NCI-H1417 (cell line): ENCODE measurements at regions not wholly inside any gene's neighbourhood (a gene's known extent, or its start where the extent isn't known, plus 50 kb on each side); places are given as distances from the start of the nearest gene placed in this dataset.
"Not testable (repeated sequence)": the region's sequence is repeated elsewhere in the genome, so short reads cannot be mapped to it uniquely, and the experiment has no call there.

ENCODE experiments used
- DNase-seq, 3 experiments: peaks; one replicate each; lab custom pipeline; 2025; lab: John Stamatoyannopoulos, UW

DNA sequence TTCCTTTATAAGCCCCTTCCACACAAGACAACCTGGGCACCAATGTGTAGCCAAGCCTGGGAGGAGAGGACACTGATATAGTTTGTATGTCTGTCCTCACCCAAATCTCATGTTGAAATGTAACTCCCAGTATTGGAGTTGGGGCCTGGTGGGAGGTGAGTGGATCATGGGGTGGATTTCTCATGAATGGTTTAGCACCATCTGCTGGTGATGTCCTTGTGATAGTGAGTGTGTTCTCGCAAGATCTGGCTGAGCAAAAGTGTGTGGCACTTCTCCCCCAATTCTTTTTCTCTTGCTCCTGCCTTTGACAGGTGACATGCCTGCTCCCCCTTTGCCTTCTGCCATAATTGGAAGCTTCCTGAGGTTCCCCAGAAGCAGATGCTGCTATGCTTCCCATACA is 135.8 kb downstream of the USP31 start:
- DNase-seq, result peak in 1 of 3 experiments; percentile 6

DNA sequence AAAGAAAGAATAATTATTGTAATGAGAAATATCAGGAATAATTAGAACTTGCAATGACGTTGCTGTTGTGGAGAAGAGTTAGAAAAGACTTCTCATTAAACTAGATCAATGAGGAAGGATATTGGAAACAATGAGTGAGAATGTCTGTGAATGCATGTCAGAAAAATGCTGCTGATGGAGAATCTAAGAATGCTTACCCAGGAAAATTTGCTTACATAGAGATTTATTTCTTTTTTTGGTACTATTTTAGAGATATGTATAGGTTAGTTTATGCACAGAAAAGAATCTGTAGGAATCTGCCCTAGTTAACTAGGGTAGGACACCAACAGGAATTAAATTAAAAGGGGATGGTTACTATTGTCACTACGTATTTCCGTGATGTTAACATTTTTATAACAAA is 140.2 kb downstream of the USP31 start:
- no peak for DNase-seq

DNA sequence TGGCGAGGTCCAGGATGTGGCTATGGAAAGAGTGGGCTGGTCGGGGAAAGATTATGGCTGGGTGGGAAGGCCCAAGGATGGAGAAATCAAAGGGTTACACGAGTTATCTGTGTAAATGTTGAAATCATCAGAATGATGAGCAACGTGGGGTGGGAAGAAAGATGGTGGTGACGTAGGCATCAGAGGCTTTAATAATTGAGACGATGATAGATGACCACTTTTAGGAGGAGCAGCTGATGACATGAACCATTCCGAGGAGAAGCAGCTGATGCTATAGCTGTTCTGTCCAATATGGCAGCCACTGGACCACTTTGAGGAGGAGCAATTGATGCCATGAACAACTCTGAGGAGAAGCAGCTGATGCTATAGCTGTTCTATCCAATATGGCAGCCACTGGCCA is 141.2 kb downstream of the USP31 start:
- DNase-seq, result no peak

DNA sequence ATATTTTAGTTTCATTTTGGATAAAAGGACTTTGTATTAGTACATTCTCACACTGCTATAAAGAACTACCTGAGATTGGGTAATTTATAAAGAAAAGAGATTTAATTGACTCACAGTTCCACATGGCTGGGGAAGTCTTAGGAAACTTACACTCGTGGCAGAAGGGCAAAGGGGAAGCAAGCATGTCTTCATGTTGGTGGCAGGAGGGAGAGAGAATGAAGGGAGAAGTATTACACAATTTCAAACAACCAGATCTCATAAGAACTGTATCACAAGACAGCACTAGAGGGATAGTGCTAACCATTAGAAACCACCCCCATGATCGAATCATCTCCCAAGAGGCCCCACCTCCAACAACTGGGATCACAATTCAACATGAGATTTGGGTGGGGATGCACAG is 142.9 kb downstream of the USP31 start:
- no peak for DNase-seq

DNA sequence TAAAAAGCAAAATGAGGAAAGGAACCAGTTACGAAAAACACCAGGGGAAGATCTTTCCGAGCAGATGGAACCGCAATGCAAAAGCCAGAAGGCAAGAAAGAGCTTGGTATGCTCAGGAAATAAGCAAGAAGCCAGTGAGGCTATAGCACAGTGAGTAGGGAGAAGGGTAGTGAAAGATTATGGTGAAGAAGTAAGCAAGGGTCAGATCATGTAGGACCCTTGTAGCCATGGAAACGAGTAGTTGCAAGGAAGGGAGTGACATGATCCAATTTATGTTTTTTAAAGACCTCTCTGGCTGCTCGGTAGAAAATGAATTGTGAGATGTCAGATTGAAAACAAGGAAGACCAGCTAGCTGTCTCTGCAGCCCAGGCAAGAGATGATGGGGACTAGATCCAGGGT is 143.3 kb downstream of the USP31 start:
- DNase-seq, result no peak

DNA sequence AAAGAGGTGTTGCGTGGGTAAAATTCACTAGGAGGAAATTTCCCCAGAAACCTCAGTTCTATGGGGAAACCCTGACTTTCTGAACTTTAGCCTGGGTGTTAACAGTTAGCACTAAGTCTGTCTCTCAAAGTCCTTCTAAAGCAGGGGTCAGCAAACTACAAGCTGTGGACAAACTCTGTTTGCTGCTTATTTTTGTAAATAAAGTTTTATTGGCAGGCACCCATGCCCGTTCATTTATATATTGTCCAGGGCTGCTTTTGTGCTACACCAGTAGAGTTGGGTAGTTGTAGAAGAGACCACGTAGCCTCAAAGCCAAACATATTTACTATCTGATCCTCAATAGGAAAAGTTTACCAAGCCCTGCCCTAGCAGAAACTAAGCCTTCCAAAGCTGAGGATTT is 159.7 kb downstream of the USP31 start:
- DNase-seq, result no peak

DNA sequence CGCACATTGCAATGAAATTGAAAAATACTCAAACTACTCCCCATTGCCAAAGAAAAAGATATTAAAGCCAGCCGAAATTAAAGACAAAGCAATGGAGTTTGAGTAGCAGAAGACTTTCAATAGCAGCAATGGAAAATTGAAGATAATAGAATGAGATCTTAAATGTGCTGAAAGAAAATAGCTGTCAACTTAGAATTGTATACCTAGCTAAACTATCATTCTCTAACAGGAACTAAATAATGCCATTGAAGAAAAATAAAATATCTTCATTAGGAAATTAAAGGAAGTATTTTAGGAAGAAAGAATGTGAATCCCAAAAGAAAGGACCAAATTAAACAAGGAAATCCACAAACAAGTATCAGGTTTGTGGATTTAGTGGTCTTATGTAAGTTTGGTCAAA is 165.6 kb downstream of the USP31 start:
- DNase-seq, result no peak

DNA sequence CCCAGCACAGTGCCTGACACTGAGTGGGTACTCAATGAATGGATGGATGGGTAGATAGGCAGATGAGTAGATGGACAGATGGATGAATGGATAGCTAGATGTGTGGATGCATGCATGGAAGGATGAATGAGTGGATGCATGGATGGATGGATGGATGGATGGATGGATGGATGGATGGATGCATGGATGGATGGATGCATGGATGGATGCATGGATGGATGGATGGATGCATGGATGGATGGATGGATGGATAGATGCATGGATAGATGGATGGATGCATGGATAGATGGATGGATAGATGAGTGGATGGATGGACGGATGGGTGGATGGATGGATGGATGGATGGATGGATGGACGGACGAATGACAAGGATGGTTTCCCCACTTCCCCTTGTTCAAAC is 166.6 kb downstream of the HS3ST2 start:
- DNase-seq, result not testable (repeated sequence)

DNA sequence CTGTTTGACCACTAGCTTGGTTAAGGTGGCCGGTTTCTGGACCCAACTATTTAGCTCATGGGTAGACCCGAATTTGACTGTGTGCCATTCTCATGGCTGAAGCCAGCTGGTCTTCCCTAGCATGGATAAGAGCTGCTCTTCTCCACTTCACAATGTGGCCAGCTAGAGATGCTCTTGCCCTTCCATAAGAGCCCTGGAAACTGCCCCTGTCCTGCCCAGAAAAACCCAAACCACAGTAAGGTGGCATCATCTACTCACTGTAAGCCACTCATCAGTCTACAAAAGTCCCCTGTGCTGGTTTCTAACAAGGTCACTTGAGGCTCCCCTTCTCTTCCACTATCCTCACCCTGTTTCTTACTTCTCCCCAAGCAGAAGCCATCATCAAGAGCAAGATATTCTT is 165.1 kb downstream of the HS3ST2 start:
- no peak for DNase-seq

DNA sequence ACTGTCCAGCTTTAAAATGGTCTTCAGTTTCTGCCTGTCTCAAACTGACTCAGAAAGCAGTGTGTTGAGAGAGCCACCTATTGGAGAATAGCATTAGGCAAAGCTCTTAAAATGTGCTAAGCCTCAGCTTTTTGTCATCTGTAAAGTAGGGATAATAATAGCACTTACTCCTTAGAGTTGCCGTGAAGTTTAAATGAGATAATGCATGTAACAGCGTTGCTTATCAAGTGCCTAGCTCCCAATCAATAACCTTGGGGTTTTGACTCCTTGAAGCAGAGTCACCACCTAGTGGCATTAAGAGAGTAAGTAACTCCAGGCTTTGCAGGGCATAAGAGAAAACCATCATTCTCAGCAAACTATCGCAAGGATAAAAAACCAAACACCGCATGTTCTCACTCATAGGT is 163.3 kb downstream of the HS3ST2 start:
- DNase-seq, result peak in 1 of 3 experiments; percentile 17

DNA sequence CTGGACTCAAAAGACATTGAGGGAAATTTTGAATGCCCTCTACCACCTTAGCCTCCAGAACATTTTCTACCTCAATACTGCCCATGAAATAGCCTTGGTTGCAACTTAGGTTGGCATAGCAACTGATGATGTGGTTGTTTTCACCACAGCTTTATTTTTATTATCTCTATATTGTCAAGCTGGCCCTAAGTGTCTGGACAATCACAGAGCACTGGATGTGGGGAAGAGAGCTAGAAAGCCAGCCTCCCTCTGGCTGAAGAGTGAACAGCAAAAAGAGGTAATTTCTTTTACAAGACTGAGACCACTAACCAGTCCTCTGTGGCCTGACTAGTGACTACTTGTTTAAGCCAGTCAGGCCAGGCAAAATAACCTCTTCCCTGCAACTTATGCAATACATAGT is 159.6 kb downstream of the HS3ST2 start:
- no peak for DNase-seq

DNA sequence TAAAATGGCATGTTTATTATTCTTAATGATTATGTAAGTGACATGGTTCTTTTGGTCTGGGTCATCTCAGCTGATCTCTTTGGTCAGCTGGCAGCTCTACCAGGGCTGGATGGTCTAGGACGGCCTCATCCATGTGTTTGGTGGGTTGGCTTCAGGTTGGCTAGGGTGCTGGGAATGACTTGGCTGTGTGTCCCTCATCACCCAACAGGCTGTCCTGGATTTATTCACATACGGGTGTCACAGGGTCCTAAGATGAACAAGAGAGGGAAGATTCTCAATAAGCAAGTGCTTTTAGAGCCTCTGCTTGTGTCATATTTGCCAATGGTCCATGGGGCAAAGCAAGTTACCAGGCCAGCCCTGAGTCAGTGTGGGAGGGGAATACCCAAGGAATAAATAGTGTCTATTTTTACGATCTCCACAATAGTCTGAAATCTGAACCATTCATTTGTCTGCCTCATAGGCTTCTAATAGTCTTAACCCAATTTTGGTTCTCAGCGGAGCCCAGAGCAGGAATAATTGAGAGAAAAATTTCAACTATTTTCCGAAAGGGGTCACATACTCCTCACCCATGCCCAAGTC is 157.5 kb downstream of the HS3ST2 start:
- DNase-seq, result no peak

DNA sequence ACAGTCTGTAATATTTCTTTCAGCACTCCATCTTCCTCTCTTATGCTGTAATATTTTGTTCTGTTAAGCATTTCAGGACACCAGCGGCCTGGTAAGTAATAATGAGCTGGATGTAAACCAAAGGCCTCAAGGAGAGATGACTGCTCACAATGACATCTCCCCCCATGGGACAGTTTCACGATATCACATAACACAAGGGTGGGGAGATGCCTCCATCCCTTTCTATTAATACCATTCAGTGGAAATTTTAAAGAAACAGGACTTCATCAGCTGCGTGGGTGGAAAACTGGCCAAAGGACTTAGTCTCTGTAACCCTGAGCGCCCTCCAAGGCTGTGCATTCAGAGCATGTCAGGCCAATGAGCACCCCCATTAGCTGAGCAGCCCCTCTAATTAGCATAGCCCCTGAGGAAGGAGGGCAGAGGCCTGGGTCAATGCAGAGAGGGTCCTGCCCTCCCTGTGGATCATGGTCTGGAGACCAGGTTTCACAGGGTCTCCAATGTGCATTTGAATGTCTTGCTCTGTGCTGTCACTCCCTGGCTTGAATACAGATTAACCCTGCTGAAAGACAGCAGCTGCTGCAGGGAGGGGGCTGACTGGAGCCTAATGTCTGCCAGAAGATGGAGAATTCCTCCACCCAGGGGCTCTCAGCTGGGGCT is 156.4 kb downstream of the HS3ST2 start:
- DNase-seq, result no peak

DNA sequence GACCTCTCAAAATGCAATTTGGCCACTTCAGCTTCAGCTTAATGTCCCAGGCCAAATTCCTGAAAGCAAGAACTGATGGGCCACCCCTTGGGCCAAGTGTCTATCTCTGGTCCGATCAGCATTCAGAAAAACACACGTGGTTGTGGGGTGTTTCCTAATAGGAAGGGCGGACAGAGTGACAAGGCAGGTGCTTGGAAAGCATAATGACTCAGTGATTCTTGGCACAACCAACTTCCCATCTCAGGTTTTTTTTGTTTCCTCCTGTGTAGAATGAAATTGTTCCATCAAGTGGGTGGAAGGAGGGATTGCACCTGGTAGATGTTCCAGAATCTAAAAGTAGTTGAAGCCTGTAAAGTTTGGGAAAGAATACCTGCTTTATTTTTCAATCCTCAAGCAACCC is 155.6 kb downstream of the HS3ST2 start:
- no peak for DNase-seq

DNA sequence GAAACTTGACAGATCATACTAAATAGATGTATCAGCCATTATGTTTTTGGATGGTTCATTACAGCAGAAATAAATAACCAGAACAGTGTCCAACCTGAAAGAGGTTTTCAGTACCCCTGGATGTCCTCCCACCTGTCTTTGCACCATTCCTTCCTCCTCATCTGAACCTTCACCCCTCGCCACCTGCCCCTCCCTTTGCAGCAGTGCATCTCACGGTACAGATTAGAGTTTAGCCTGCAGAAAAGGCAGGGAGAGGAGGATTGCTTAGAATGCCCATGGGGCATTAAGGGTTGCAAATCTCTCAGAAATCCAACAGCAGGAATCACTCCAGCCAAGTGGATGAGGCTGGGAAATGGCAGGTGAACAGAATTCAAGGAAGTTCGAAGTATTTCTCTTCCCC is 155.0 kb downstream of the HS3ST2 start:
- DNase-seq, result no peak

DNA sequence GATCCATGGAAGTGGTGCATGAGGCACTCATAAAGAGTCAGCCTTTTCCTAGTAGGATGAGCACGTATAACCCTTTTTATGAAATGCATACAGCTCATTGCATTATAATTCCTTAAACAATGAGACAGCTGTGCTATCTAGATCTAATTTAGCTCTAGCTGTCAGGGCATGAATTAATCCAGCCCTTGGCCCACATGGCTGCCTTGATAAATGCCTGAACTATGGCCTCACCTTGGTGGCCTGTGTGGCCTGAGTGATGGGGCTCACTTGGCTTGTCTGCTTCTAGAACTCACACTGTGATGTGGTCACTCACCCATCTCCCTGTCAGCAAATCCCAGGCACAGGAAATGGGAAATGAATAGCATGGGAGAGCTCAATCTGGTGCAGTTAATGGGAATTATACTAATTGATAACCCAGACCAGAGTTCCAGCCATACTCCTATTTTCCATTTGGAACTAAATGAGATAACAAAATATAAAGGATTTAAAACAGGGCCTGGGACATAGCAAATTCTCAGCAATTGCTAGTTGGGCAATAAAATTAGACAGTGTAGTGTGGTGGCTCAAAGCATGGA is 153.6 kb downstream of the HS3ST2 start:
- no peak for DNase-seq
